ENCODE measurements at regions not wholly inside any gene's neighbourhood (a gene's known extent, or its start where the extent isn't known, plus 50 kb on each side); places are given as distances from the start of the nearest gene placed in this dataset.

GRCh38 chr16:34801875-34802274 lies 1342.5 kb downstream of the TP53TG3F start:
- TF ChIP-seq EZH2 (IDR thresholded peaks at IDR 0.05; ENCODE audit: borderline replicate concordance, low read depth, low read length, severe bottlenecking): no peak
- TF ChIP-seq, protein P1, sequence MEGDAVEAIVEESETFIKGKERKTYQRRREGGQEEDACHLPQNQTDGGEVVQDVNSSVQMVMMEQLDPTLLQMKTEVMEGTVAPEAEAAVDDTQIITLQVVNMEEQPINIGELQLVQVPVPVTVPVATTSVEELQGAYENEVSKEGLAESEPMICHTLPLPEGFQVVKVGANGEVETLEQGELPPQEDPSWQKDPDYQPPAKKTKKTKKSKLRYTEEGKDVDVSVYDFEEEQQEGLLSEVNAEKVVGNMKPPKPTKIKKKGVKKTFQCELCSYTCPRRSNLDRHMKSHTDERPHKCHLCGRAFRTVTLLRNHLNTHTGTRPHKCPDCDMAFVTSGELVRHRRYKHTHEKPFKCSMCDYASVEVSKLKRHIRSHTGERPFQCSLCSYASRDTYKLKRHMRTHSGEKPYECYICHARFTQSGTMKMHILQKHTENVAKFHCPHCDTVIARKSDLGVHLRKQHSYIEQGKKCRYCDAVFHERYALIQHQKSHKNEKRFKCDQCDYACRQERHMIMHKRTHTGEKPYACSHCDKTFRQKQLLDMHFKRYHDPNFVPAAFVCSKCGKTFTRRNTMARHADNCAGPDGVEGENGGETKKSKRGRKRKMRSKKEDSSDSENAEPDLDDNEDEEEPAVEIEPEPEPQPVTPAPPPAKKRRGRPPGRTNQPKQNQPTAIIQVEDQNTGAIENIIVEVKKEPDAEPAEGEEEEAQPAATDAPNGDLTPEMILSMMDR (IDR thresholded peaks at IDR 0.05; ENCODE audit: extremely low read depth in 1 of 2, insufficient read depth in 1 of 2, low read depth in 1 of 2, low read length in 2 of 2): no peak
- TF ChIP-seq POLR2A (IDR thresholded peaks at IDR 0.05; ENCODE audit: low read depth, low read length): no peak
- TF ChIP-seq POLR2AphosphoS5 (IDR thresholded peaks at IDR 0.05; ENCODE audit: insufficient read depth, low read depth, low read length): no peak
- TF ChIP-seq GATA2 (IDR thresholded peaks at IDR 0.05; ENCODE audit: insufficient read depth, insufficient read length, low read depth, low read length): no peak
- TF ChIP-seq FOS (IDR thresholded peaks at IDR 0.05; ENCODE audit: borderline replicate concordance, insufficient read depth, low read length): no peak
- no peak for TF ChIP-seq JUN (IDR thresholded peaks at IDR 0.05; ENCODE audit: borderline replicate concordance, insufficient read depth, insufficient read length, low read depth)
- no peak for TF ChIP-seq MAX (IDR thresholded peaks at IDR 0.05; ENCODE audit: insufficient read depth, insufficient read length)

Measured in endothelial cell of umbilical vein (primary cell).